H1 (cell line): ENCODE measurements at regions not wholly inside any gene's neighbourhood (a gene's known extent, or its start where the extent isn't known, plus 50 kb on each side); places are given as distances from the start of the nearest gene placed in this dataset.

Experiments
- CTCF ChIA-PET: fragments of 300-600 bp; sonication (Branson Sonifier 250); formaldehyde crosslinking; loops from one replicate; lab custom pipeline; 2021; ENCODE audit not compliant: partially characterized antibody; lab: Charles Lee
- POLR2A ChIA-PET: fragments of 300-600 bp; sonication (Branson Sonifier 250); formaldehyde crosslinking; loops from one replicate; lab custom pipeline; 2021; ENCODE audit warnings: inconsistent platforms; ENCODE audit not compliant: partially characterized antibody; lab: Charles Lee
- DNase-seq, 2 experiments: peaks; one replicate each; pipeline versions ENCODE4 v3.0.0 to v3.0.0-alpha.2; 2010 to 2022; ENCODE audit warnings: low spot score in 2 of 2, low read depth in 1 of 2, mixed read lengths in 1 of 2
- FAIRE-seq: peaks from 2 replicates; lab custom pipeline; 2011; peaks lifted over from hg19 to GRCh38; lab: Jason Lieb, UNC
- H2AFZ ChIP-seq: 2 replicates; pipeline ENCODE4 v1.8.1; 2012; ENCODE audit warnings: low read length, inconsistent platforms
- H2AK5ac ChIP-seq: 2 replicates; pipeline ENCODE4 v1.6.1; 2013; ENCODE audit warnings: low read depth, low read length
- H2BK120ac ChIP-seq: replicated peaks from 2 replicates; pipeline ENCODE3; 2013; ENCODE audit warnings: low read depth, low read length, inconsistent platforms
- H2BK12ac ChIP-seq: 2 replicates; pipeline ENCODE4 v1.6.1; 2013; ENCODE audit warnings: low read depth, low read length
- H2BK15ac ChIP-seq: 2 replicates; pipeline ENCODE4 v1.6.1; 2013; ENCODE audit warnings: low read length
- H2BK20ac ChIP-seq: 2 replicates; pipeline ENCODE4 v1.6.1; 2013; ENCODE audit warnings: low read length
- H2BK5ac ChIP-seq: 2 replicates; pipeline ENCODE4 v1.6.1; 2013; ENCODE audit warnings: low read depth, low read length
- H3K14ac ChIP-seq: 2 replicates; pipeline ENCODE4 v1.6.1; 2013; ENCODE audit warnings: inconsistent platforms; ENCODE audit not compliant: insufficient read length
- H3K18ac ChIP-seq: 2 replicates; pipeline ENCODE4 v1.6.1; 2013; ENCODE audit warnings: low read length; ENCODE audit errors: extremely low read depth
- H3K23ac ChIP-seq: 2 replicates; pipeline ENCODE4 v1.6.1; 2013; ENCODE audit warnings: inconsistent platforms; ENCODE audit not compliant: insufficient read length
- H3K23me2 ChIP-seq: 2 replicates; pipeline ENCODE4 v1.6.1; 2013; ENCODE audit warnings: low read depth, low read length
- H3K27ac ChIP-seq: 2 replicates; pipeline ENCODE4 v1.6.1; 2011; ENCODE audit warnings: low read depth, low read length, inconsistent platforms
- H3K27me3 ChIP-seq, 4 experiments: replicated peaks in 1 of 4; 1 replicate in 1 of 4; 2 replicates in 3 of 4; pipeline versions ENCODE4 v1.6.1 to v1.8.1; 2011 to 2013; ENCODE audit warnings: low read length in 3 of 4, mild to moderate bottlenecking in 3 of 4, inconsistent platforms in 2 of 4, mixed read lengths in 2 of 4, moderate library complexity in 1 of 4; ENCODE audit not compliant: control insufficient read depth in 3 of 4, insufficient read depth in 3 of 4; ENCODE audit errors: extremely low read depth in 1 of 4
- H3K36me3 ChIP-seq, 4 experiments: 2 replicates each; pipeline versions ENCODE4 v1.6.1 to v1.8.1; 2011 to 2013; ENCODE audit warnings: mild to moderate bottlenecking in 4 of 4, low read length in 3 of 4, moderate library complexity in 2 of 4, control low read depth in 1 of 4, inconsistent platforms in 1 of 4; ENCODE audit not compliant: insufficient read depth in 4 of 4, control insufficient read depth in 2 of 4
- H3K4ac ChIP-seq: replicated peaks from 2 replicates; pipeline ENCODE3; 2013; ENCODE audit warnings: low read length, low read depth, mixed read lengths, inconsistent platforms; ENCODE audit not compliant: insufficient read length
- H3K4me1 ChIP-seq, 4 experiments: replicated peaks in 1 of 4; 1 replicate in 1 of 4; 2 replicates in 3 of 4; pipeline versions ENCODE4 v1.6.1 to v1.8.1; 2011 to 2013; ENCODE audit warnings: low read length in 3 of 4, inconsistent platforms in 2 of 4, mixed read lengths in 1 of 4; ENCODE audit not compliant: insufficient read depth in 4 of 4, control insufficient read depth in 3 of 4
- H3K4me2 ChIP-seq, 2 experiments: 2 replicates each; pipeline versions ENCODE4 v1.6.1 to v1.8.1; 2011 to 2013; ENCODE audit warnings: low read depth in 2 of 2, low read length in 2 of 2, control low read depth in 1 of 2, inconsistent platforms in 1 of 2, mild to moderate bottlenecking in 1 of 2; ENCODE audit not compliant: insufficient read depth in 1 of 2
- H3K4me3 ChIP-seq, 4 experiments: fragments of 200-600, 300-600 bp in 1 of 4; sonication (generic), shearing (Covaris generic), sonication (Bioruptor Twin) in 1 of 4; 2 replicates each; pipeline versions ENCODE4 v1.5.1 to v1.8.1; 2011 to 2016; ENCODE audit warnings: low read length in 4 of 4, low read depth in 3 of 4, control low read depth in 2 of 4, inconsistent platforms in 2 of 4, mild to moderate bottlenecking in 2 of 4, mixed read lengths in 1 of 4, moderate library complexity in 1 of 4; ENCODE audit not compliant: insufficient read depth in 2 of 4; ENCODE audit errors: extremely low read depth in 1 of 4
- H3K56ac ChIP-seq: replicated peaks from 2 replicates; pipeline ENCODE3; 2013; ENCODE audit warnings: low read depth, mild to moderate bottlenecking, mixed read lengths, low read length, inconsistent platforms; ENCODE audit not compliant: insufficient read length
- H3K79me1 ChIP-seq: 2 replicates; pipeline ENCODE4 v1.6.1; 2013; ENCODE audit warnings: low read depth, low read length, control low read depth
- H3K79me2 ChIP-seq, 2 experiments: 2 replicates each; pipeline versions ENCODE4 v1.6.1 to v1.8.1; 2012 to 2013; ENCODE audit warnings: low read length in 2 of 2, mild to moderate bottlenecking in 2 of 2, inconsistent platforms in 1 of 2; ENCODE audit not compliant: insufficient read depth in 2 of 2, control insufficient read depth in 1 of 2
- H3K9ac ChIP-seq, 4 experiments: replicated peaks in 1 of 4; 1 replicate in 1 of 4; 2 replicates in 3 of 4; pipeline versions ENCODE4 v1.6.1 to v1.8.1; 2011 to 2013; ENCODE audit warnings: low read depth in 3 of 4, low read length in 3 of 4, control low read depth in 2 of 4, mild to moderate bottlenecking in 2 of 4, moderate library complexity in 2 of 4, inconsistent platforms in 1 of 4; ENCODE audit errors: extremely low read depth in 1 of 4
- H3K9me3 ChIP-seq, 2 experiments: 2 replicates each; pipeline versions ENCODE4 v1.6.1 to v1.8.1; 2012 to 2013; ENCODE audit warnings: mild to moderate bottlenecking in 2 of 2, moderate library complexity in 2 of 2, control low read depth in 1 of 2, inconsistent platforms in 1 of 2, low read depth in 1 of 2, low read length in 1 of 2, mixed read lengths in 1 of 2; ENCODE audit not compliant: insufficient read depth in 2 of 2
- H4K20me1 ChIP-seq, 2 experiments: replicated peaks in 1 of 2; 2 replicates each; pipeline versions ENCODE3 to v1.8.1; 2011 to 2013; ENCODE audit warnings: inconsistent platforms in 2 of 2, low read length in 2 of 2, mild to moderate bottlenecking in 1 of 2; ENCODE audit not compliant: insufficient read depth in 2 of 2, control insufficient read depth in 1 of 2
- H4K5ac ChIP-seq: 2 replicates; pipeline ENCODE4 v1.6.1; 2013; ENCODE audit warnings: low read length, low read depth, mixed read lengths, inconsistent platforms; ENCODE audit not compliant: insufficient read length
- H4K8ac ChIP-seq: 2 replicates; pipeline ENCODE4 v1.8.0; 2013; ENCODE audit warnings: mild to moderate bottlenecking, moderate library complexity, low read length, inconsistent platforms; ENCODE audit not compliant: insufficient read depth; ENCODE audit errors: extremely low read depth
- H4K91ac ChIP-seq: replicated peaks from 2 replicates; pipeline ENCODE3; 2013; ENCODE audit warnings: low read length, mixed read lengths, inconsistent platforms; ENCODE audit not compliant: insufficient read length
- BCL11A ChIP-seq, 2 experiments: IDR thresholded peaks; one replicate each; pipeline ENCODE4 v1.6.1; 2011; ENCODE audit warnings: low read depth in 2 of 2, low read length in 2 of 2, mild to moderate bottlenecking in 2 of 2
- BRCA1 ChIP-seq: IDR thresholded peaks from 2 replicates; pipeline ENCODE4 v1.6.1; 2012; ENCODE audit warnings: low read depth, low read length, improper control_type of control experiment
- CHD2 ChIP-seq: IDR thresholded peaks from 2 replicates; pipeline ENCODE4 v1.6.1; 2012; ENCODE audit warnings: low read length, improper control_type of control experiment
- CREB1 ChIP-seq: IDR thresholded peaks from 2 replicates; pipeline ENCODE4 v1.6.1; 2012; ENCODE audit warnings: inconsistent platforms
- GTF2F1 ChIP-seq: IDR thresholded peaks from 2 replicates; pipeline ENCODE4 v1.6.1; 2012; ENCODE audit warnings: low read depth, low read length, improper control_type of control experiment, borderline replicate concordance
- HDAC6 ChIP-seq: IDR thresholded peaks from one replicate; pipeline ENCODE4 v1.7.1; 2012; ENCODE audit warnings: low read depth, mild to moderate bottlenecking, inconsistent platforms, low read length, moderate library complexity
- JUN ChIP-seq: IDR thresholded peaks from 2 replicates; pipeline ENCODE4 v1.6.1; 2011; ENCODE audit warnings: low read depth, mild to moderate bottlenecking, improper control_type of control experiment, low read length
- KDM4A ChIP-seq: IDR thresholded peaks from one replicate; pipeline ENCODE4 v1.7.1; 2012; ENCODE audit warnings: low read depth, mild to moderate bottlenecking, moderate library complexity, low read length, inconsistent platforms; ENCODE audit not compliant: severe bottlenecking
- KDM5A ChIP-seq: fragments of 200-600 bp; IDR thresholded peaks from 2 replicates; pipeline ENCODE4 v1.7.1; 2012; ENCODE audit warnings: mild to moderate bottlenecking, low read length, inconsistent platforms, mixed read lengths
- MAFK ChIP-seq: IDR thresholded peaks from 2 replicates; pipeline ENCODE4 v1.6.1; 2012; ENCODE audit warnings: low read depth, mild to moderate bottlenecking, improper control_type of control experiment, low read length
- PHF8 ChIP-seq: fragments of 200-600 bp; sonication (generic); conservative IDR thresholded peaks from 2 replicates; pipeline ENCODE4 v1.7.1; 2012; ENCODE audit warnings: low read depth, mild to moderate bottlenecking, inconsistent platforms, low read length, moderate library complexity
- POLR2A ChIP-seq, 2 experiments: IDR thresholded peaks; 1 replicate in 1 of 2; 2 replicates in 1 of 2; pipeline ENCODE4 v1.6.1; 2011; ENCODE audit warnings: low read depth in 2 of 2, low read length in 2 of 2, mild to moderate bottlenecking in 2 of 2; ENCODE audit errors: control extremely low read depth in 1 of 2
- POLR2AphosphoS5 ChIP-seq: IDR thresholded peaks from 2 replicates; pipeline ENCODE4 v1.6.1; 2011; ENCODE audit warnings: low read depth, low read length
- RAD21 ChIP-seq, 2 experiments: IDR thresholded peaks in 1 of 2; conservative IDR thresholded peaks in 1 of 2; 2 replicates each; pipeline ENCODE4 v1.6.1; 2011; ENCODE audit warnings: low read depth in 2 of 2, low read length in 2 of 2, improper control_type of control experiment in 1 of 2, inconsistent platforms in 1 of 2, mild to moderate bottlenecking in 1 of 2, moderate library complexity in 1 of 2
- YY1 ChIP-seq: IDR thresholded peaks from 2 replicates; pipeline ENCODE4 v1.6.1; 2011; ENCODE audit warnings: low read depth, mild to moderate bottlenecking, low read length
- WGBS, 2 experiments: shearing (Covaris generic) in 1 of 2; methylation state at CpG; one replicate each; pipeline versions ENCODE4 v1.1.6 to v1.1.7; 2013 to 2015; ENCODE audit warnings: low lambda C conversion rate in 2 of 2, mixed read lengths in 2 of 2, inconsistent platforms in 1 of 2, low coverage in 1 of 2, missing lambda C conversion rate in 1 of 2; ENCODE audit not compliant: insufficient replicate concordance in 2 of 2, insufficient coverage in 1 of 2, insufficient read length in 1 of 2; ENCODE audit errors: extremely low coverage in 1 of 2, missing lambda C conversion rate in 1 of 2; 5-methylcytosine and 5-hydroxymethylcytosine counted together

DNA sequence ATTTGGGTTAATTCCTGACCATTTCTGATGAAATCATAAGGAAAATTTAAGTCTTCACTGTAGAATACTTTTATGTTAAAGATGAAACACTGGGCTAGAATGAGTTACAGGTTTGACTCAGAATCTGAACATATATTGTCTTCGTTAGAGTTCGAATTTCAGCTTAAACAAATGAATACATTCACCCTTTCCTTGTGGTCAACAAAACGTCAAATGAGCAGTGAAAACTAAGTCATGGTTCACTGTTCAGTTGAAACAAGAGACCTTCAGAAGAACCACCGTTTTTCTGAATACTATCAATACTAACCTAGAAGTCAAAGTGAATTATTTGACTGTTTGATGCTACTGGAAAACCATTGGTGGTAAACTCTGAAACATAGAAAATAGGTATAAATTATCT lies 235.2 kb upstream of the ZWINT start (continued):
- TF ChIP-seq GTF2F1, result no peak

GRCh38 chr10:56593120-56593519 lies 232.1 kb upstream of the ZWINT start:
- Histone ChIP-seq H2BK5ac (no peak overlapping the region), H3K14ac (no peak overlapping the region), H3K56ac (no peak overlapping the region), H3K9ac (no peak overlapping the region), H2BK20ac (no peak overlapping the region), H4K91ac (no peak overlapping the region), H3K27ac (no peak overlapping the region), H2AK5ac (no peak overlapping the region), H3K4me3 (no peak overlapping the region), H3K4me2 (no peak overlapping the region), H3K27me3 (no peaks in the 10 kb centered on the region), H2AFZ (no peak overlapping the region), H3K9me3 (peaks cover 0 to 3% of the 10 kb centered on the region in 2 experiments; a peak in 1 of 4 replicates), H3K4ac (no peak overlapping the region), H3K18ac (no peak overlapping the region), H3K79me1 (no peaks in the 10 kb centered on the region), H4K5ac (no peak overlapping the region), H2BK15ac (no peak overlapping the region), H3K4me1 (no peaks in the 10 kb centered on the region), H3K36me3 (no peaks in the 10 kb centered on the region), H4K20me1 (no peaks in the 10 kb centered on the region), H4K8ac (no peak overlapping the region), H3K79me2 (no peaks in the 10 kb centered on the region), H2BK120ac (no peak overlapping the region), H2BK12ac (no peak overlapping the region), H3K23ac (no peak overlapping the region), H3K23me2 (no peaks in the 10 kb centered on the region)
- WGBS, 2 experiments, result 100% methylated on average over 1 of the region's 1 CpG; no CpG with 5 or more reads in 1 of the 2 experiments
- ChIA-PET CTCF (no interaction called here), POLR2A (no interaction called here)
- DNase-seq, result no peak
- FAIRE-seq, result no peak
- TF ChIP-seq MAFK (no peak), PHF8 (no peak), POLR2AphosphoS5 (no peak), YY1 (no peak), BRCA1 (no peak), CHD2 (no peak), JUN (no peak), RAD21 (IDR thresholded peaks at IDR 0.05 in 1 of 2, conservative IDR thresholded peaks at IDR 0.05 in 1 of 2; ENCODE audit: low read depth in 2 of 2, low read length in 2 of 2) (no peak), CREB1 (no peak), POLR2A (IDR thresholded peaks at IDR 0.05; ENCODE audit: control extremely low read depth in 1 of 2, low read depth in 2 of 2, low read length in 2 of 2) (no peak), BCL11A (IDR thresholded peaks at IDR 0.05; ENCODE audit: low read depth in 2 of 2, low read length in 2 of 2) (no peak), HDAC6 (no peak), KDM5A (no peak), KDM4A (no peak)
